IMR-90 (cell line): ENCODE measurements at regions not wholly inside any gene's neighbourhood (a gene's known extent, or its start where the extent isn't known, plus 50 kb on each side); places are given as distances from the start of the nearest gene placed in this dataset.

Source experiments
- ATAC-seq: fragments of 200-7000 bp; cut with Tn5 transposase; 2 replicates; pipeline ENCODE4 v1.9.1; 2020; ENCODE audit warnings: low read depth, mild to moderate bottlenecking, moderate library complexity
- BruUV-seq: library from RNA; stranded (reverse); fragments of 400-500 nt; replicated peaks from 2 replicates; lab custom pipeline; 2021; lab: Mats Ljungman, UMichigan
- CTCF ChIA-PET: fragments of 300-600 bp; formaldehyde crosslinking; extraction: SDS; loops from one replicate; lab custom pipeline; 2021; ENCODE audit warnings: antibody characterized with exemption; lab: Yijun Ruan, JAX
- POLR2A ChIA-PET: fragments of 300-600 bp; sonication (Branson Sonifier 250); formaldehyde crosslinking; loops from one replicate; lab custom pipeline; 2022; ENCODE audit warnings: antibody characterized with exemption; ENCODE audit not compliant: unreplicated experiment; lab: Charles Lee
- DNase-seq: peaks from one replicate; pipeline ENCODE4 v3.0.0; 2013
- H2AFZ ChIP-seq: replicated peaks from 2 replicates; pipeline ENCODE3; 2013; ENCODE audit warnings: low read length, mild to moderate bottlenecking; ENCODE audit not compliant: poor library complexity
- H2AK5ac ChIP-seq: 2 replicates; pipeline ENCODE4 v1.6.1; 2013; ENCODE audit warnings: low read depth, low read length, inconsistent platforms
- H2AK9ac ChIP-seq: replicated peaks from 2 replicates; pipeline ENCODE3; 2013; ENCODE audit warnings: mild to moderate bottlenecking, low read depth, low read length, moderate library complexity; ENCODE audit not compliant: poor library complexity
- H2BK120ac ChIP-seq: 2 replicates; pipeline ENCODE4 v1.6.1; 2013; ENCODE audit warnings: low read depth, low read length, inconsistent platforms
- H2BK15ac ChIP-seq: 3 replicates; pipeline ENCODE4 v1.6.1; 2013; ENCODE audit warnings: low read depth, low read length, inconsistent platforms
- H2BK20ac ChIP-seq: 2 replicates; pipeline ENCODE4 v1.6.1; 2013; ENCODE audit warnings: low read depth, mild to moderate bottlenecking, inconsistent platforms, low read length, moderate library complexity
- H2BK5ac ChIP-seq: 2 replicates; pipeline ENCODE4 v1.6.1; 2013; ENCODE audit warnings: mild to moderate bottlenecking, low read depth, low read length, inconsistent platforms; ENCODE audit not compliant: poor library complexity, severe bottlenecking
- H3K14ac ChIP-seq: replicated peaks from 2 replicates; pipeline ENCODE4 v1.6.1; 2013; ENCODE audit warnings: low read depth, low read length, inconsistent platforms
- H3K18ac ChIP-seq: 2 replicates; pipeline ENCODE4 v1.6.1; 2013; ENCODE audit warnings: low read depth, low read length, control low read depth
- H3K23ac ChIP-seq: 2 replicates; pipeline ENCODE4 v1.6.1; 2013; ENCODE audit warnings: low read depth, low read length, inconsistent platforms
- H3K27ac ChIP-seq: 2 replicates; pipeline ENCODE4 v1.5.1; 2013; ENCODE audit warnings: mild to moderate bottlenecking, control low read depth, low read length; ENCODE audit not compliant: insufficient read depth
- H3K27me3 ChIP-seq: 2 replicates; pipeline ENCODE4 v1.6.1; 2013; ENCODE audit warnings: low read length; ENCODE audit not compliant: control insufficient read depth, insufficient read depth
- H3K36me3 ChIP-seq: 2 replicates; pipeline ENCODE4 v1.6.1; 2013; ENCODE audit warnings: low read length, mixed read lengths; ENCODE audit not compliant: control insufficient read depth, insufficient read depth
- H3K4ac ChIP-seq: 2 replicates; pipeline ENCODE4 v1.6.1; 2013; ENCODE audit warnings: low read depth, low read length, inconsistent platforms
- H3K4me1 ChIP-seq: 2 replicates; pipeline ENCODE4 v1.6.1; 2013; ENCODE audit warnings: low read length, mixed read lengths; ENCODE audit not compliant: control insufficient read depth, insufficient read depth
- H3K4me2 ChIP-seq: 2 replicates; pipeline ENCODE4 v1.6.1; 2013; ENCODE audit warnings: low read depth, mild to moderate bottlenecking, control low read depth, low read length, moderate library complexity
- H3K4me3 ChIP-seq: 2 replicates; pipeline ENCODE4 v1.5.1; 2013; ENCODE audit warnings: low read depth, mild to moderate bottlenecking, control low read depth, low read length, moderate library complexity; ENCODE audit not compliant: insufficient read depth
- H3K56ac ChIP-seq: 2 replicates; pipeline ENCODE4 v1.6.1; 2013; ENCODE audit warnings: low read length, inconsistent platforms; ENCODE audit not compliant: insufficient read depth; ENCODE audit errors: extremely low read depth
- H3K79me1 ChIP-seq, 2 experiments: 2 replicates each; pipeline ENCODE4 v1.6.1; 2013; ENCODE audit warnings: low read length in 2 of 2, inconsistent platforms in 1 of 2, low read depth in 1 of 2
- H3K9ac ChIP-seq: 2 replicates; pipeline ENCODE4 v1.6.1; 2013; ENCODE audit warnings: low read depth, low read length, control low read depth
- H3K9me1 ChIP-seq: 2 replicates; pipeline ENCODE4 v1.6.1; 2013; ENCODE audit warnings: low read length, inconsistent platforms; ENCODE audit not compliant: insufficient read depth
- H3K9me3 ChIP-seq: 2 replicates; pipeline ENCODE4 v1.6.1; 2013; ENCODE audit warnings: low read length; ENCODE audit not compliant: control insufficient read depth, insufficient read depth
- H4K20me1 ChIP-seq: 2 replicates; pipeline ENCODE4 v1.6.1; 2013; ENCODE audit warnings: low read length, inconsistent platforms; ENCODE audit not compliant: insufficient read depth
- H4K5ac ChIP-seq: 2 replicates; pipeline ENCODE4 v1.6.1; 2013; ENCODE audit warnings: mild to moderate bottlenecking, low read depth, low read length, control low read depth
- H4K8ac ChIP-seq, 2 experiments: 2 replicates each; pipeline ENCODE4 v1.6.1; 2013; ENCODE audit warnings: low read depth in 2 of 2, low read length in 2 of 2, control low read depth in 1 of 2, inconsistent platforms in 1 of 2
- H4K91ac ChIP-seq: 2 replicates; pipeline ENCODE4 v1.6.1; 2013; ENCODE audit warnings: low read depth, low read length, inconsistent platforms; ENCODE audit not compliant: insufficient read depth
- BHLHE40 ChIP-seq: fragments of 150-350 bp; IDR thresholded peaks from 2 replicates; pipeline ENCODE4 v1.6.1; 2016; ENCODE audit warnings: mild to moderate bottlenecking, low read depth, low read length
- CEBPB ChIP-seq: IDR thresholded peaks from 2 replicates; pipeline ENCODE4 v1.6.1; 2012; ENCODE audit warnings: low read depth, low read length, improper control_type of control experiment
- MAFK ChIP-seq: IDR thresholded peaks from 2 replicates; pipeline ENCODE4 v1.6.1; 2012; ENCODE audit warnings: low read depth, low read length, improper control_type of control experiment
- NFE2L2 ChIP-seq: fragments of 150-350 bp; IDR thresholded peaks from 2 replicates; pipeline ENCODE4 v1.6.1; 2016; ENCODE audit warnings: low read depth, mild to moderate bottlenecking, low read length
- RAD21 ChIP-seq: IDR thresholded peaks from 2 replicates; pipeline ENCODE4 v1.6.1; 2012; ENCODE audit warnings: low read length, improper control_type of control experiment
- SMC3 ChIP-seq: fragments of 150-350 bp; IDR thresholded peaks from 2 replicates; pipeline ENCODE4 v1.6.1; 2016; ENCODE audit warnings: low read depth, mild to moderate bottlenecking, antibody characterized with exemption, low read length, moderate library complexity
- WGBS, 2 experiments: methylation state at CpG; one replicate each; pipeline versions ENCODE4 v1.1.5 to v1.1.7; 2013; ENCODE audit warnings: missing lambda C conversion rate in 2 of 2; ENCODE audit not compliant: insufficient read length in 1 of 2; ENCODE audit errors: extremely low coverage in 2 of 2; 5-methylcytosine and 5-hydroxymethylcytosine counted together
- dilution Hi-C: fragments of 300-500 bp; cut with HindIII; formaldehyde crosslinking; loops from one replicate; pipeline ENCODE4 v1.14.3; 2018; ENCODE audit warnings: low sequenced_read_pairs; ENCODE audit not compliant: unreplicated experiment
- in situ Hi-C: fragments of 300-500 bp; cut with MboI; formaldehyde crosslinking; loops from 3 replicates; pipeline ENCODE4 v1.14.3; 2019; ENCODE audit warnings: low sequenced_read_pairs, inconsistent platforms, mixed read lengths
- intact Hi-C: fragments of 100-400 bp; cut with micrococcal nuclease; formaldehyde crosslinking; loops from 2 replicates; pipeline ENCODE4 v1.10.0; 2022
- TF ChIP-seq, protein P1 (sequence below): conservative IDR thresholded peaks from 2 replicates; pipeline ENCODE4 v1.5.1; 2012; ENCODE audit warnings: mild to moderate bottlenecking, low read depth, low read length, improper control_type of control experiment

DNA sequence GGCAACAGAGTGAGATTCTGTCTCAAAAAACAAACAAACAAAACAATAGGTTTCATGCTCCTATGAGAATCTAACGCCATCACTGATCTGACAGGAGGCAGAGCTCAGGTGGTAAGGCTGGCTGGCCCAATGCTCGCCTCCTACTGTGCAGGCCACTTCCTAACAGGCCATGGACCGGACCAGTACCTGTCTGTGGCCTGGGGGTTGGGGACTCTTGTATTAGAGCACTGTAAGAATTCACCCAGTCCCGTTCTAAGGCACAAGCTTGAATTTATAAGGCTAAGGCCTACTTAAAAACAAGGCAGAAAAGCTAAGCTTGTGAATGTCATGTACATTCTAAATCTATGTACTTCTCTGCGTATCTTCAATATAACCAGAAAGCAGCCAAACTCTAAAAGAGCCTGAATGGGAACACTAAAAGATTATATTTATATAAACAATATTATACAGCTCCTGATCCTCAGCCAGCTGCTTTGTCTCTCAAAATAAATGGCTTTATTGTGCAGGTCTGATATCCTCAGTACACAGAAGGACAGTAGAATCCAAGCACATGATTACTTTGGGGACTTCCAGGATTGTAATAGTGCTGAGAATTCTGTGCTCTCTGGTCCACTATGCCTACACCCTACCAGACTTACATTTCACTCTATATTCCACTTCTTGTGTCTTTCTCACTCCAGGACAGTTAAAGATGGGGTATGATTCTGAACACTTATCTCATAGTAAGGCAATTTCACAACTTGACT lies 64.5 kb upstream of the DST start (continued):
- TF ChIP-seq MAFK: no peak
- no peak for TF ChIP-seq CEBPB

DNA sequence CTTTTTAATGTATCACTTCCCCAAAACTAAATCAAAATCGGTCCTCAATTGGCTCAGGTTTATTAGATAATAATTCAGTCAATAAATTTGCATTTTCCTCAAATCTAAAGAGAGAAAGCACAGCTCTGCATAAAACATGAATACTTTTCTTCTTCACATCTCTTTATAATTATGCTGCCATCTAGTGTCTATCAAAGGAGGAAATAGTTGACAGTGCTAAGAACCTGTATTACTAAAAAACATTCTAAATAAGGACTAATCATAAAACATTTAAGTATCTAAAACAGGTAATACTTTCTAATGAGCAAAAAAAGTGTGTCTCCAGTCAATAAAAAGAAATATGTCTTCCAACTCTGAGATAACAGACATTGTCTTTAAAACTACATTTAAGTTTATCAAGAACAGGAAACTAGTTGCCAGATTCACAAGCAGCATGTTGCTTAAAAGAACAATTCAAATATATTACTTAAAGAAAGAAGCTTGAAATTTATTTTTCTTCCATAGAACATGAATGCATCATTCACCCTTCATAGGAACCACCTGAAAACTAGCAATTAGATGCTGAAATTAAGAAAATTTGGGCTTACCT lies 56.5 kb upstream of the DST start:
- intact Hi-C loops (no loop called here), dilution Hi-C loops (no loop called here), in situ Hi-C loops (loop anchor here (5.0 to 10.0 kb wide), 2 partner anchors 57 to 146 kb away; partner anchors contain the start of gene DST)
- Histone ChIP-seq H3K27ac (no peak overlapping the region), H3K27me3 (no peaks in the 10 kb centered on the region), H2BK15ac (no peak overlapping the region), H3K18ac (no peak overlapping the region), H3K4me2 (no peak overlapping the region), H2AFZ (no peak overlapping the region), H2BK20ac (no peak overlapping the region), H3K23ac (no peak overlapping the region), H3K56ac (no peak overlapping the region), H3K9me1 (peaks cover 6% of the 10 kb centered on the region), H4K5ac (no peak overlapping the region), H3K14ac (no peak overlapping the region), H2AK9ac (no peak overlapping the region), H4K20me1 (no peaks in the 10 kb centered on the region), H4K91ac (no peak overlapping the region), H3K9ac (no peak overlapping the region), H3K79me1 (peaks cover 31 to 58% of the 10 kb centered on the region in 2 experiments), H3K4ac (no peak overlapping the region), H2BK120ac (no peak overlapping the region), H2AK5ac (no peak overlapping the region), H2BK5ac (no peak overlapping the region), H3K4me1 (peaks cover 4% of the 10 kb centered on the region), H3K36me3 (peaks cover 4% of the 10 kb centered on the region), H3K9me3 (no peaks in the 10 kb centered on the region), H3K4me3 (no peak overlapping the region), H4K8ac (no peak overlapping the region)
- ChIA-PET CTCF (interaction anchor here (0.6 to 1.0 kb wide), 4 partner anchors 35 to 47 kb away, joined by 3 read pairs; no protein-coding TSS in a partner anchor), POLR2A (no interaction called here)
- BruUV-seq: no TSS peak
- no CpG with 5 or more reads among the region's 1 CpG for WGBS, 2 experiments
- DNase-seq (peak; percentile 53), ATAC-seq (peak; percentile 74)
- TF ChIP-seq, protein P1, sequence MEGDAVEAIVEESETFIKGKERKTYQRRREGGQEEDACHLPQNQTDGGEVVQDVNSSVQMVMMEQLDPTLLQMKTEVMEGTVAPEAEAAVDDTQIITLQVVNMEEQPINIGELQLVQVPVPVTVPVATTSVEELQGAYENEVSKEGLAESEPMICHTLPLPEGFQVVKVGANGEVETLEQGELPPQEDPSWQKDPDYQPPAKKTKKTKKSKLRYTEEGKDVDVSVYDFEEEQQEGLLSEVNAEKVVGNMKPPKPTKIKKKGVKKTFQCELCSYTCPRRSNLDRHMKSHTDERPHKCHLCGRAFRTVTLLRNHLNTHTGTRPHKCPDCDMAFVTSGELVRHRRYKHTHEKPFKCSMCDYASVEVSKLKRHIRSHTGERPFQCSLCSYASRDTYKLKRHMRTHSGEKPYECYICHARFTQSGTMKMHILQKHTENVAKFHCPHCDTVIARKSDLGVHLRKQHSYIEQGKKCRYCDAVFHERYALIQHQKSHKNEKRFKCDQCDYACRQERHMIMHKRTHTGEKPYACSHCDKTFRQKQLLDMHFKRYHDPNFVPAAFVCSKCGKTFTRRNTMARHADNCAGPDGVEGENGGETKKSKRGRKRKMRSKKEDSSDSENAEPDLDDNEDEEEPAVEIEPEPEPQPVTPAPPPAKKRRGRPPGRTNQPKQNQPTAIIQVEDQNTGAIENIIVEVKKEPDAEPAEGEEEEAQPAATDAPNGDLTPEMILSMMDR: peak; percentile 55
- TF ChIP-seq RAD21: peak; percentile 46
- TF ChIP-seq SMC3: peak; percentile 60
- no peak for TF ChIP-seq NFE2L2
- no peak for TF ChIP-seq BHLHE40
